Loucy (cell line): ENCODE measurements at regions not wholly inside any gene's neighbourhood (a gene's known extent, or its start where the extent isn't known, plus 50 kb on each side); places are given as distances from the start of the nearest gene placed in this dataset.

ENCODE experiments used
- H2AFZ ChIP-seq: fragments of 200-600 bp; sonication (generic); 2 replicates; pipeline ENCODE4 v1.6.0; 2016; ENCODE audit warnings: antibody characterized with exemption, mild to moderate bottlenecking, low read length, moderate library complexity
- H3F3A ChIP-seq: fragments of 200-600 bp; 2 replicates; pipeline ENCODE4 v1.6.0; 2016; ENCODE audit warnings: antibody characterized with exemption, low read depth, mild to moderate bottlenecking
- H3K27me3 ChIP-seq: fragments of 200-600 bp; sonication (generic); 2 replicates; pipeline ENCODE4 v1.6.1; 2014; ENCODE audit warnings: low read length, mild to moderate bottlenecking; ENCODE audit not compliant: insufficient read depth, poor library complexity, severe bottlenecking
- H3K36me3 ChIP-seq: fragments of 200-600 bp; sonication (generic); 2 replicates; pipeline ENCODE4 v1.6.1; 2016; ENCODE audit warnings: low read length; ENCODE audit not compliant: insufficient read depth
- H3K4me1 ChIP-seq: fragments of 200-600 bp; sonication (generic); 2 replicates; pipeline ENCODE4 v1.5.1; 2014; ENCODE audit warnings: low read length, mild to moderate bottlenecking; ENCODE audit not compliant: insufficient read depth, poor library complexity, severe bottlenecking
- H3K4me2 ChIP-seq: fragments of 200-600 bp; sonication (generic); 2 replicates; pipeline ENCODE4 v1.6.0; 2014; ENCODE audit warnings: antibody characterized with exemption, low read length, low read depth, mild to moderate bottlenecking; ENCODE audit not compliant: poor library complexity, severe bottlenecking
- H3K4me3 ChIP-seq: fragments of 200-600 bp; sonication (generic); 2 replicates; pipeline ENCODE4 v1.5.1; 2014; ENCODE audit warnings: low read length, mild to moderate bottlenecking, mixed read lengths; ENCODE audit not compliant: poor library complexity, severe bottlenecking
- H3K79me2 ChIP-seq: fragments of 200-600 bp; sonication (generic); 2 replicates; pipeline ENCODE4 v1.6.1; 2014; ENCODE audit warnings: low read length; ENCODE audit not compliant: insufficient read depth
- H3K9ac ChIP-seq: fragments of 200-600 bp; sonication (generic); 2 replicates; pipeline ENCODE4 v1.6.0; 2014; ENCODE audit warnings: mild to moderate bottlenecking, low read depth, low read length, moderate library complexity; ENCODE audit not compliant: poor library complexity, severe bottlenecking
- H3K9me2 ChIP-seq: fragments of 200-600 bp; sonication (generic); replicated peaks from 2 replicates; pipeline ENCODE4 v1.6.1; 2016; ENCODE audit warnings: low read depth, low read length, mixed read lengths
- H3K9me3 ChIP-seq: fragments of 200-600 bp; sonication (generic); 2 replicates; pipeline ENCODE4 v1.6.1; 2014; ENCODE audit warnings: mild to moderate bottlenecking, antibody characterized with exemption, low read length, low read depth; ENCODE audit not compliant: insufficient read depth
- H4K20me1 ChIP-seq: fragments of 200-600 bp; sonication (generic); 2 replicates; pipeline ENCODE4 v1.6.0; 2014; ENCODE audit warnings: antibody characterized with exemption, low read length, mild to moderate bottlenecking; ENCODE audit not compliant: insufficient read depth, poor library complexity, severe bottlenecking
- EZH2phosphoT487 ChIP-seq: fragments of 200-600 bp; IDR thresholded peaks from 2 replicates; pipeline ENCODE4 v1.6.1; 2018; ENCODE audit warnings: antibody characterized with exemption, mild to moderate bottlenecking, moderate library complexity, borderline replicate concordance
- TF ChIP-seq, protein P1 (sequence below): fragments of 200-600 bp; sonication (generic); conservative IDR thresholded peaks from 2 replicates; pipeline ENCODE4 v1.5.1; 2014; ENCODE audit warnings: mild to moderate bottlenecking, antibody characterized with exemption, low read length

DNA sequence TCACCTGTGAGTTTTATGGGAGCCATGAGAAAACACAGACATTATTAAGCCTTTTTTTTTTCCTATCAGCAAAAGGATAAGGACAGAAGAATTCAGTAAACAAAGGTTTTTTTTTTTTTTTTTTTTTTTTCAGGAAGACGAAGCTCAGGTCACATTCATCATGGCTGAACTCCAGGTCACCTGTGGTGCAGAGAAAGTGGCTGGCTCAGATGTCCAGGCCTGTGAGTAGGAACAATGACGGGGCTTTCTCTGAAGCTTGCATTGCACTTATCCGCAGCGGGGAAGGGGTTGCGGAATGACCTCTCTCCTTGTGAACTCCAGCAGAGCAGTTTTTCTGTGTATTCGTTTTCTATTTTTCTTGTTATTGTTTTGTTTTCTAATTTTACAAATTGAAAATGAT, 759.6 kb upstream of the TMEM132C start:
- Histone ChIP-seq H3K4me2 (no peak overlapping the region), H3F3A (no peaks in the 10 kb centered on the region), H4K20me1 (no peaks in the 10 kb centered on the region), H3K9me2 (no peaks in the 10 kb centered on the region), H3K79me2 (no peaks in the 10 kb centered on the region), H3K9ac (no peak overlapping the region), H3K4me1 (peaks cover 3% of the 10 kb centered on the region), H3K9me3 (no peaks in the 10 kb centered on the region), H3K4me3 (no peak overlapping the region), H3K36me3 (no peaks in the 10 kb centered on the region), H2AFZ (no peak overlapping the region), H3K27me3 (no peaks in the 10 kb centered on the region)
- no peak for TF ChIP-seq EZH2phosphoT487
- TF ChIP-seq, protein P1, sequence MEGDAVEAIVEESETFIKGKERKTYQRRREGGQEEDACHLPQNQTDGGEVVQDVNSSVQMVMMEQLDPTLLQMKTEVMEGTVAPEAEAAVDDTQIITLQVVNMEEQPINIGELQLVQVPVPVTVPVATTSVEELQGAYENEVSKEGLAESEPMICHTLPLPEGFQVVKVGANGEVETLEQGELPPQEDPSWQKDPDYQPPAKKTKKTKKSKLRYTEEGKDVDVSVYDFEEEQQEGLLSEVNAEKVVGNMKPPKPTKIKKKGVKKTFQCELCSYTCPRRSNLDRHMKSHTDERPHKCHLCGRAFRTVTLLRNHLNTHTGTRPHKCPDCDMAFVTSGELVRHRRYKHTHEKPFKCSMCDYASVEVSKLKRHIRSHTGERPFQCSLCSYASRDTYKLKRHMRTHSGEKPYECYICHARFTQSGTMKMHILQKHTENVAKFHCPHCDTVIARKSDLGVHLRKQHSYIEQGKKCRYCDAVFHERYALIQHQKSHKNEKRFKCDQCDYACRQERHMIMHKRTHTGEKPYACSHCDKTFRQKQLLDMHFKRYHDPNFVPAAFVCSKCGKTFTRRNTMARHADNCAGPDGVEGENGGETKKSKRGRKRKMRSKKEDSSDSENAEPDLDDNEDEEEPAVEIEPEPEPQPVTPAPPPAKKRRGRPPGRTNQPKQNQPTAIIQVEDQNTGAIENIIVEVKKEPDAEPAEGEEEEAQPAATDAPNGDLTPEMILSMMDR: no peak

DNA sequence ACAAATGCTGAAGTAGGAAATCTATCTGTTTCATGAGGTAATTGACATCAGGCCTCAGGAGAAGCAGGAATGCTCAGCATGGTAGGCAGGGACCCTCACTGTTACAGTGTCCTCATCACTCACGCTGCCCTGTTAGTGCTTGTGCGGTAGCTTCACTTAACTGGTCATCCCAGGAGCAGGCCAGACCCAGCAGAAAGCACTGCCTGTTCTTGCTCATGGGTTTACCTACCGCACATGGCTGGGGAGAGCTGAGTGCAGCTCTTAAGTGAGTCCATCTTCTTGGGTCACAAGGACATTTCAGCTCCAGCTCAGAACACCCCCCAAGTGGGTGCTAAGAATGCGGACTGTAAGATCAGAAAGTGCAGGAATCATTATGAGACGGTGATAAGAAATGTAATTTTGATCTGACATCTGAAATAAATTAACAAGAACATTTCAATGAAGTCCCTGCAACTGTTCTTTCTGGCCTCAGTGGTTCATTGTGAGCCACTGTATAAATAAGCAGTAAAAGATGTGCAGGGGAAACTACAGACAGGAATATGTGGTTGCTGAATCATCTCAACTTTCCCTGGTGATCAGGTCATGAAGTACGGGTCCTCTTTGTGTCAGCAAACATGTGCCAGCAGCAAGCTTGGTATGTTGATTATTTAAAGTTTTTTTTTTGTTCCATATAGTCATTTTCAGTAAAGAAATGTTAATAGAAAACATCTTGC, 757.7 kb upstream of the TMEM132C start:
- no peaks in the 10 kb centered on the region for H3K9me2 ChIP-seq
- H3K36me3 ChIP-seq: no peaks in the 10 kb centered on the region
- no peaks in the 10 kb centered on the region for H4K20me1 ChIP-seq
- H3K27me3 ChIP-seq: no peaks in the 10 kb centered on the region
- no peak overlapping the region for H3K9ac ChIP-seq
- no peaks in the 10 kb centered on the region for H3K9me3 ChIP-seq
- H3K4me2 ChIP-seq: no peak overlapping the region
- H2AFZ ChIP-seq: 0 out of 2 replicates have a peak overlapping the region, but pooled peaks have one; percentile 7
- TF ChIP-seq EZH2phosphoT487: no peak
- TF ChIP-seq, protein P1: no peak
- peaks cover 3% of the 10 kb centered on the region for H3K4me1 ChIP-seq
- no peaks in the 10 kb centered on the region for H3K79me2 ChIP-seq
- no peaks in the 10 kb centered on the region for H3F3A ChIP-seq
- H3K4me3 ChIP-seq: no peak overlapping the region

DNA sequence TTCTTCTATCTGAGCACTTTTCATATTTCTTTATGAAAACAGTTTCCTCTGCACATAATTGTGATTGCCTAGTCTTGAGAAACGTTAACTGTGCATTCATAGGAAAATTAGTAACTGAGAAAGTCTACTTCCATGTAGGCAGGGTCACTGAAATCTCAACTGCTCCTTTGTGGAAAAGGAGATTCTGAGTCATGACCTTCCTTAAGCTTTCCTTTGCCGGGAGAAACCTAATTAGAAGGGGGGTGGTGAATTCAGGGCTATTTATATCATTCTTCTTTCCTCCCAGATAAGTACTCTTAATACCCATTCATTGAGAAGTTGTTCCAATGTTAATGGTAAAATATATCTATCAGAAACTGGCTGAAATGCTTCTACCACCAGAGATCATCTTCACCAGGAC, 751.0 kb upstream of the TMEM132C start:
- Histone ChIP-seq H3K9ac (no peak overlapping the region), H3K4me3 (no peak overlapping the region), H4K20me1 (no peaks in the 10 kb centered on the region), H3K27me3 (no peaks in the 10 kb centered on the region), H3K4me1 (no peaks in the 10 kb centered on the region), H3K79me2 (no peaks in the 10 kb centered on the region), H3K36me3 (no peaks in the 10 kb centered on the region), H3F3A (no peaks in the 10 kb centered on the region), H3K4me2 (no peak overlapping the region), H2AFZ (no peak overlapping the region), H3K9me3 (no peaks in the 10 kb centered on the region), H3K9me2 (no peaks in the 10 kb centered on the region)
- TF ChIP-seq, protein P1: no peak
- TF ChIP-seq EZH2phosphoT487: no peak
